ENCODE measurements at regions not wholly inside any gene's neighbourhood (a gene's known extent, or its start where the extent isn't known, plus 50 kb on each side); places are given as distances from the start of the nearest gene placed in this dataset.
"Not testable (repeated sequence)": the region's sequence is repeated elsewhere in the genome, so short reads cannot be mapped to it uniquely, and the experiment has no call there.

DNA sequence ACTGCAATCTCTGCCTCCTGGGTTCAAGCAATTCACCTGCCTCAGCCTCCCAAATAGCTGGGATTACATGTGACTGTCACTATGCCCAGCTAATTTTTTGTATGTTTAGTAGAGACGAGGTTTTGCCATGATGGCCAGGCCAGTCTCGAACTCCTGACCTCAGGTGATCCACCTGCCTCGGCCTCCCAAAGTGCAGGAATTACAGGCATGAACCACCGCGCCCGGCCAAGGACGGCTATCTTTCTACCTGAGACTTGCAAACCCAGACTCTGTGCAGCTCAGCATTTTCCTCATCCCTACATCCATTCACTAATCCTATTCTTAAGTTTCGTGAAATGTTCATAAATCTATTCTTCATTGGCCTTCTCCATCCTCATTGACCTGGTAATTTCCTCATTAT lies 330.0 kb downstream of the ANTXR2 start:
- DNase-seq (ENCODE audit: low read depth in 2 of 2), result no peak

DNA sequence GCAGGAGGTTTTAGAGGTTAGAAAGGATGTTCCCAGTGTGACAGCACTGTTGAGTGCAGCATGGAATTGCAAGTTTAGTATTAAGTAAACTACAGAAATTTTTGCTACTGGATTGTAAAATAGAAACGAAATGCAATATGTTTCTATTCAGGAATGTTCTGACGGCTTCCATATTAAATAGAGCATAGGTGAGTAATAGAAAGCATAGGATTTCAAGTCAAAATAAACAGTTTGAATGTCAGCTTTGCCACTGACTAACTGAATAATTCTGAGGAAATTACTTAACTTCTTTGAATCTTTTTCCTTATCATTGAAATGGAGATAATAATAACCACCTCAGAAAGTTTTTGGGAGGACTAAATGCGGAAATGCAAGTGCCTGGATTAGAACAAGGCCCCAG lies 331.9 kb upstream of the GK2 start:
- DNase-seq (ENCODE audit: low read depth in 2 of 2), result no peak

GRCh38 chr4:79723507-79723906 lies 315.5 kb upstream of the GK2 start:
- no peak for DNase-seq (ENCODE audit: low read depth in 2 of 2)

DNA sequence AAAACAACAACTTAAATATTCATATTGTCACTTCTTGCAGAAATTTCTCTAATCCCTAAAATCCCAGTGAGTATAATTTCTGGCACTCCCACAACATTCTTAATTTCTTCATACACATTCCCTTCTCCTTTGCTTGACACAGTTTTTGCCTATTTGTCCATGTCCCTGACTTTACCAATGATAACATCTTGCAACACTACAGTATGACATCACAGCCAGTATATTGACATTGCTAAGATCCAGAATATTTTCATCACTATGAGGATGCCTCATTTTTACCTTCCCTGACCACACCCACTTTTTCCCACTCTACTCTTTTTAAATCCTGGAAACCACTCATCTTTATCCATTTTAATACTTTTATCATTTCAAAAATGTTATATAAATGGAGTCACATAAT lies 292.3 kb upstream of the GK2 start:
- no peak for DNase-seq (ENCODE audit: low read depth in 2 of 2)

- no peak for DNase-seq (ENCODE audit: low read depth in 2 of 2)
Observed at GRCh38 chr4:79697444-79697843, 289.4 kb upstream of the GK2 start.

DNA sequence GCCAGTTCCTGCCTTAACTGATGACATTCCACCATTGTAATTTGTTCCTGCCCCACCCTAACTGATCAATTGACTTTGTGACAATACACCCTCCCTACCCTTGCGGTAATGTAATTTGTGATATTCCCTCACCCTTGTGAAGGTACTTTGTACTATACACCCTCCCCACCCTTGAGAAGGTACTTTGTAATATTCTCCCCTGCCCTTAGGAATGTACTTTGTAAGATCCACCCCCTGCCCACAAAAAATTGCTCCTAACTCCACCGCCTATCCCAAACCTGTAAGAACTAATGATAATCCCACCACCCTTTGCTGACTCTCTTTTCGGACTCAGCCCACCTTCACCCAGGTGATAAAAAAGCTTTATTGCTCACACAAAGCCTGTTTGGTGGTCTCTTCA lies 288.5 kb upstream of the GK2 start:
- not testable (repeated sequence) for DNase-seq (ENCODE audit: low read depth in 2 of 2)

DNA sequence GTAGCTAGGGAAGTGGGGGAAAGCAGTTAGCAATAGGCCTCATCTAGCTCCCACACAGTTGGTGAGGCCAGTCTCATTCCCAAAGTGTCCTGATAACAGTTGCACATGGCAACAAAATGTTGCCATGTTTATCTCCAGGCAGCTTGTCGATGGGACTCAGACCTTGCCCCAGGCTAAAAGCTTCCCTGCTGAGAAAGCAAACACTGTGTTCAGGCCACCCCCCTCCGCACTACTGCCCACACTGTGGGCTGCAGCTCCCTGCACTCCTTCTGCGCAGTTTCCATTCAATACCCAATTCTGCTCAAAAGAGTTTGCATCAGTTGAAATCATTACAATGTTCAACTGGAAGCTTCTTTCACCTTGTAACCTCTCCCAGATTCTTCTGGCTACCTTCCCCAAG lies 287.8 kb upstream of the GK2 start:
- DNase-seq (ENCODE audit: low read depth in 2 of 2), result no peak

- DNase-seq (ENCODE audit: low read depth in 2 of 2), result no peak
Observed at GRCh38 chr4:79689740-79690139, 281.7 kb upstream of the GK2 start.

DNA sequence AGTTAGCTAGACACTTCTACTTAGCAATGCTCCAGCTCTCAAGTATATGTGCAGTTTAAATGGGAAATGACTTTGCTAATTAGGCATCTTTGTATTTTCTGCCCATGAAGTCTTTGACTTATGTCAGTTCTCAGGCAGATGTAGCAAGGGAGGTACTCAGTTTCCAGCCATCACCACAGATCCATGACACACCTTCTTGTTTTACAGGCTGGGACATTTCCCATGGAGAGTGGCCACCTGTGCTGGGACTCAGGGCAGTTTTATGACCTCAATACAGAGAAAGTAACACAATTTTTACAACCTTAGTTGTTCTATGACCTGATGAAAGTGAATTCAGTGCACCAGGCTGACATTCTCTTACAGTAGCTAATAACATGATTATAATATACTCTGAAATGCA lies 280.7 kb upstream of the GK2 start:
- no peak for DNase-seq (ENCODE audit: low read depth in 2 of 2)

DNA sequence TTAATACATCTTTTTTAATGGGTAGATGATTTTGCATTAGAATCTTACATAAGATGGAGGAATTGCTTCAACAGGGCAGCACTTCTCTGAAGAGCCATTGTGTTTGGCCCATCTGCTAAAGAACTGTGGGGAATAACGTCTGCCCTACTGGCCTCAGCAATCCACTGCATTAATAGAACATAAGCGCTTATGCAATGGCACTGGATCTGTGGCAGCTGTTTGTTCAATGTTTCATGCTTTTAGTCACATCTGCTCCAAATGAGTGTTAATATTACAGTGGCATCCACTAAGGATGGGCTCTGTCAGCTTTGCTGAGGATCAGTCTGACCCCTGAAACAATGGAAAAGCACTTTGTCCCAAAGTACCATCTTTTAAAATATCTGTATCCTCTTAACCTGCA lies 279.0 kb upstream of the GK2 start:
- no peak for DNase-seq (ENCODE audit: low read depth in 2 of 2)

DNA sequence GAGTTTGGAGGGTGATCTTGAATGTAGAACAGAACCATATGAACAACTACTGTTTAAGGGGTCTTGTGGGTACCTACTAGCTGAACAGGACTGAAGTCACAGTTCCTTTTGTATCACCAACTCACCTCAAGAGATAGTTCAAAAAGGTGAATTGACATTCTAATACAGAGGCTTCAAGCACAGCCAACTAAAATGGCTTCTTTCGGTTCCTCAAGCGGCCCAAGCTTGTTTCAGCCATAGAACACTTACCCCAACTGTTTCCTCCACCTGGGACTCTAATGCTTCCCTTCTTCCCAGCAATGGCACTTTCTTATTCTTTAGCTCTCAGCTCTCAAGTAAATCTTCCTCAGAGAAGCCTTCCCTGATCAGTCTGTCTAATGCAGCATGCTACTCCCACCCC lies 277.5 kb upstream of the GK2 start:
- no peak for DNase-seq (ENCODE audit: low read depth in 2 of 2)

- no peak for DNase-seq (ENCODE audit: low read depth in 2 of 2)
Observed at GRCh38 chr4:79684516-79684915, 276.5 kb upstream of the GK2 start.

DNA sequence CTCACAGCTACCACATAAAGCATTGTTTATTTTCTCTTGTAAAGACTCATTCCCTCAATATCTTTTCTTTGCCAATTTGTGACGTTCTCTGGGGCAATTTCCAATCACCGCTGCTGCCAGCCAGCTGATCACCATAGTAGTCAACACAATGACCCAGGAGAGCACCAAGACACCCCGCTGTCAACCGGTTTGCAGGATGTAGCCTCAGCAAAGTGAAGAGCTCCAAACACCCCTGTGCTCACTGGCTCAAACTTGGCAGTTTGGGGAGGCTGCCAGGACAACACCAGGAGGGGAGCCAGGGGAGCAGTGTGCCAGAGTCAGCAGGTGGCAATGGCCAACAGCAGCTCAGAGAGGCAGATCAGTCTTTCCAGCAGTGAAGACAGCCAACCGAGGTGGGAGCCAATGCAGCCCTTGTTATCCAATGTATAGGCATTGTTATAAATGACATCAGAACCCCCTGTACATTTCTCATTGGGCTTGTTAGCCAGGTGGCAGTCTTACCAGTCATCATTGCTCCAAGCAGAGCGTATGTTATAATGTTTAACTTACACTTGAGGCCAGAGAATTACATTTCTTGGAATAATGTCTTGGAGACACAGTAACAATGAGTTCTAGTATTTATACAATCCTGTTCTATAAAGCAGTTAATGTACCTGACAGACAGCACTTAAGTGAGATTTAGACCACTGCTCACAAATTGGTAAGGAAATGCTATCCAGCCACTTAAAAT lies 274.9 kb upstream of the GK2 start:
- no peak for DNase-seq (ENCODE audit: low read depth in 2 of 2)

DNA sequence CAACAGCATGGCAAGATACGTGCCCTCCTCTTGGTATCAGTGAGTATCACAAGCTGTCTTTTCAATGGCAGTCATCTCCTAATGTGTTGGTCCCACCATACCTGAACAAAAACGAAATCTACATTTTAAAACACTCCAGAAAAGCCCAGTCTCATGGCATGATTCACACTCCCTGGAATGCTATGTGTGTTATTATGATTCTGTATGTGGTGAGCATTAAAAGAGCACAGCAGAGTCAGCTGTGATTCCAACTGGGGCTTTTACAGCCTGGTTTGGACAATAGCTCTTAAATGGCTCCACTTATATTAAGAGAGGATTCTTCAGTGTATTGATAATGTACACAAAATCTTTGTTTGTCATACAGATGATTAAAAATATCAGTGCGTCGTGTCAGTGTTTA lies 274.1 kb upstream of the GK2 start:
- DNase-seq (ENCODE audit: low read depth in 2 of 2), result no peak

DNA sequence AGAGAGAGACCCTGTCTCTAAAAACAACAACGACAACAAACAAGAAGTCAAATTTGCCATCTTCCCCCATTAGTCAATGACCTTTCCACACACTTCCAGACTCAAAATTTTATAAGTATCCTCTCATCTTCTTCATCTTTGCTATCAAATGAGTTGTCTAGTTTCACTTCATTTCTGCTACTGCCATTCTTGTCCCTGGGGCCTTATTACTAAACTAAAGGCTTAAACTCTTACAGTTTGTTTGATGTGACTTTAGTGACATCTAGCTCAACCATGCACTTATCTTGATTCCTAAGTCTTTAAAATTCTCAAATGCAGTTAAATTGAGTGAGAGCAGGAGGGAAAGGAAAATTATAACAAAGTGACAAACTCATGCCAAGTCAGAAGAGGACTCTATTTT lies 271.8 kb upstream of the GK2 start:
- no peak for DNase-seq (ENCODE audit: low read depth in 2 of 2)

DNA sequence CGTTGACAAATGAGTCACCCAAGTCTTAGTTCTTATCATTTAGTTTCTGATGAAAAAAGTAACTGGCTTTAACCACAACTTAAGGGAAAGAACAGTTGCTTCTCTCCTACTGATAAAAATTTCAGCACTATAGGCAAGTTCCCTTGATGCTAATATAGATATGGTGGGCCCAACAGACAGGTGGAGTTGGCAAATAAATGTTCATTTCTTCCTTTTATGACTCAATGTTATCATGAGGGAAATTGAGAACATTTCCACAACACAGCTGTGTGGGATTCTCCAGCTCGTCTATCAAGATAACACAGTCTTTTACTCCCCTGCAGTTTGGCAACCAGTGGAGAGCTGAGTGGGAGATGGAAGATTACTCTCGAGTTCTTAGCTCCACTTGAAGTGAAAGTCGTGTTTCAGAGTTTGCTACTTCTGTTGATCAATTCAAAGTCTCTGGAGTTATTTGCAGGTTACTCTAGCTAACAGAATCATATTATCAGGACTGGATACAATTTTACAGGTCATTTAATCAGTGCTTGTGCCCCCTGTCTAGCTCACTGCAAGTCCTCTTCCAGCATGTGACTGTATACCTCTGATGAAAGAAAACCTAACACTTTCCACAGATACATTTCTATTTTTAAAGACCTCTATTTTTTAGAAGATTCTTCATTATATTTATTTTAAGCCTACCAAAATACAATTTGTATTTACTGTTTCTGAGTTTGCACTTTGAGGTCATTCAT lies 270.6 kb upstream of the GK2 start:
- DNase-seq (ENCODE audit: low read depth in 2 of 2), result no peak

DNA sequence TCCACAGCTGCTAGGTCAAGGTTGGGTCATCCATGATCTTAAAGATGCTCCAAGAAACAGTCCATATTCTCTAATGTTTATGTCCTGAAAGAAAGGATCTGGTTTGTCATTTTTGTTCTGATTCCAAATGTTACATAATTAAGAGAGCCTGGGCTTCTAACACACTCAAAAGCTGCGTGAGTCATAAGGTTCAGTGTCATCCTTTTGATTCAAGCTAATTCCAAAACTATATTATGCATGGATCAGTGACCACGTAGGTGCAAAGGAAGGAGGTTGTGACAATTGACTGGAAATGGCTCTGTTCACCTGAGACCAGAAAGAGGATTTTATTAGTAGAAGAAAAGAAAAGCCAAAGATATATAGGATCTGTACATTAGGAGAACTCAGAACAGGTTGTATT lies 268.7 kb upstream of the GK2 start:
- no peak for DNase-seq (ENCODE audit: low read depth in 2 of 2)

DNA sequence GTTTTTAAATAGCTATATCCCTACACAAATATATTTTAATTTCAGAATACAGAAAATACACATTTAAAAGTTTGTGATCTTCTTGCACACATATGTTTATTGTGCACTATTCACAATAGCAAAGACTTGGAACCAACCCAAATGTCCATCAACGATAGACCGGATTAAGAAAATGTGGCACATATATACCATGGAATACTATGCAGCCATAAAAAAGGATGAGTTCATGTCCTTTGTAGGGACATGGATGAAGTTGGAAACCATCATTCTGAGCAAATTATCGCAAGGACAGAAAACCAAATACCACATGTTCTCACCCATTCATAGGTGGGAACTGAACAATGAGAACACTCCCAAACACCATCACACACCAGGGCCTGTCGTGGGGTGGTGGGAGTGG lies 266.9 kb upstream of the GK2 start:
- not testable (repeated sequence) for DNase-seq (ENCODE audit: low read depth in 2 of 2)

- no peak for DNase-seq (ENCODE audit: low read depth in 2 of 2)
Observed at GRCh38 chr4:79673898-79674297, 265.9 kb upstream of the GK2 start.

DNA sequence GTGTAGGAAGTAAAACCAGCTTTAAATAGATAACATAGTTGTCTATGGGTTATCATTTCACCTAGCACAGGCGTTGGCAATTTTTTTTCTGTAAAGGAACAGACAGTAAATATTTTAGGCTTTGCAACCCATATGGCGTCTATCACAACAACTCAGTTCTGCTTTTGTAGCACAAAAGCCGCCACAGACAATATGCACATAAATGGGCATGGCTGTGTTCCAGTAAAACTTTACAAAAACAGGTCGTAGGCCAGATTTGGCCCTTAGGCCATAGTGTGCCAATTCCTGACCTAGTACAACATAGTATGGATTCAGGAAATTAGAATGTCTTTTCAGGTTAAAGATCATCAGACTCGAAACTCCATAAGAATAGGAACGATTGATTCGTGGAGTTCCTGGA lies 265.3 kb upstream of the GK2 start:
- DNase-seq (ENCODE audit: low read depth in 2 of 2), result no peak

DNA sequence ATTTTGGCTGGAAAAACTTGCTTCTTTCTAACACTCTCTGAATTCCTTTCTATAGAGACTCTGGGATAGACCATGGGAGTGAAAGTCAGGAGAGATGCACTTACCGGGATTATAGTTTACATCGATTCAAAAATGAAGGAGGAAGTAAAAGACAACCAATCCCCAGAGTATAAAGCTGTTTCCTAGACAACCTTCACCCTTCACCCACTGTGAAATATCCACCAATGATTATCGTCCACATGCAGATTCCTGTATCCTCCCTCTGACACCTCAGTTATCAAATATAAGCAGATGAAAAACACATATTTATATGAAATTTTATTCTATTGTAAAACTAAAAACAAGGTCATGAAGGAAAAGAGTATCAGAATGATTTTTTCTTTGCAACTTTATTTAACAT lies 258.8 kb upstream of the GK2 start:
- no peak for DNase-seq (ENCODE audit: low read depth in 2 of 2)

DNA sequence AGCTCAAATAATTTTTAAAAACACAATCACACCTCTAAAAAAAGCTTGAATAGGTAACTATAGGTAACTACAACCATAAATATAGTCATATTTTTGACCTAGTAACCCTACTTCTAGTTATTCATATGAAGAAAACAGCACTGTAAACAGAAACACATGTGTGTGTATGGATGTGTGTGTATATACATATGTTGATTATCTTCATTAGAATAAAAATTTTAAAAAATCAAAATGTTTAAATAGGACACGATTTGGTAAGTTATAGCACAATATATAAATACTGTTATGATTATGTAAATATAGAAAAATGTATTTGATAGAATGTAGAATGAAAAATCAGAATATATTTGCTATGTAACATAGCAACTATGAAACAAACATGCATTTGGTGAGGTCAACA lies 258.1 kb upstream of the GK2 start:
- no peak for DNase-seq (ENCODE audit: low read depth in 2 of 2)

GRCh38 chr4:79663865-79664264 lies 255.8 kb upstream of the GK2 start:
- no peak for DNase-seq (ENCODE audit: low read depth in 2 of 2)

DNA sequence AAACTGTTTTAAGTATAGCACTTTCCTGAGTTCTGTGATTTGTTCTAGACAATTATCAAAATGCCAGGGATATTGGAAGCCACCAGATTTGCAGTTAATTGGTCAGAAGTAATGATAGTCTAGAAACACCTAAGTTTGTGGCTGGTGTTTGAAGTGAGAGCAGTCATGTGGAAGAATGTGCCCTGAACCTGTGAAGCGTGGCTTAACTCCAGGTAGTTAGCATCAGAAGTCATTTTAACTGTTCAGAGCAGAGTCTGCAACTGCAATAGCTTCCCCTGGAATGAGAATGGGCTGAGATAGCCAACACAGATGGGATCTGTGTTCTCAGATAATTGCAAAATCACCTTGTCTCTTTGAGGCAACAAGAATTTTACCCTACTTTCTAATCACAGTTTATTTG lies 255.1 kb upstream of the GK2 start:
- DNase-seq (ENCODE audit: low read depth in 2 of 2), result no peak

Data from stimulated activated CD4-positive, alpha-beta T cell treated with anti-CD3 and anti-CD28 coated beads, Interleukin-12 subunit alpha, Interleukin-12 subunit beta, amount 100 ng/mL, for 24 hours (primary cell).